EL (cell line): ENCODE measurements at regions not wholly inside any gene's neighbourhood (a gene's known extent, or its start where the extent isn't known, plus 50 kb on each side); places are given as distances from the start of the nearest gene placed in this dataset.

Experiments
- DNase-seq: peaks from one replicate; pipeline ENCODE4 v3.0.0-alpha.2; 2016

DNA sequence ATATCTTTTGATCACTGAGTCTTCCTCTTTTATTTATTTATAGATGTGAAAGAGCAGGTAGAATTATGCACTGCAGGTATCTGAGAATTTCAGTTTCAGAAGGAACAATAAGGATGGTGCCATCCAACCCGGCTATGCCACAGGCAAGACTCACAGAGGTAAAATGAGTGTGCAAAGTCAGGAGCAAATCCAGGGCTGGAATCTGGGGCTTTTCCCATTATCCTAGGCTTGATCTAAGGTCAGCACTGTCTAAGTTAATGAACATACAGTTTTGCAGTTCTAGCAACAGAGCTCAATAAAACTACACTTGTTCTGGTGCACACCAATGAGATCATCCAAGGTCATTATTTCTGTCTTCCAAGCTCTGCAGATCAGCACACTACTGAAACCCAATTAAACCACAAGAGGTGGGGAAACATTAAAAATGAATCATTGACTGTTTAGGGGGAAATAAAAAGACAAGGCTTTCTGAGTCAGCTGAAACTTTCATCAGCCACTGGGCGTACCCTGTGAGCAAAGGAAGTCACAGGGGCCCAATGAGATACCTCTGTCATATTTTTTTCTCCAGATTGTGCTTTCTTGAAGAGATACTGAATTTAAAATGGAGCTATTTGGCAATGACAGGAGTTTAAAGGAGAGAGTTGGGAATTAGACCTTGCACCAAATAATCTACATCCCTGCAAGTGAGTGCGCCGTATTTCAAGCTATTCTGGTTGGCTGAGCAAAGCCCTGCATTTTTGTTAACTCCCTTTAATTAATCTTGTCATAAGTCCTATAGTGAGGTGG is 662.2 kb upstream of the ZNF608 start:
- DNase-seq, result peak; percentile 95

DNA sequence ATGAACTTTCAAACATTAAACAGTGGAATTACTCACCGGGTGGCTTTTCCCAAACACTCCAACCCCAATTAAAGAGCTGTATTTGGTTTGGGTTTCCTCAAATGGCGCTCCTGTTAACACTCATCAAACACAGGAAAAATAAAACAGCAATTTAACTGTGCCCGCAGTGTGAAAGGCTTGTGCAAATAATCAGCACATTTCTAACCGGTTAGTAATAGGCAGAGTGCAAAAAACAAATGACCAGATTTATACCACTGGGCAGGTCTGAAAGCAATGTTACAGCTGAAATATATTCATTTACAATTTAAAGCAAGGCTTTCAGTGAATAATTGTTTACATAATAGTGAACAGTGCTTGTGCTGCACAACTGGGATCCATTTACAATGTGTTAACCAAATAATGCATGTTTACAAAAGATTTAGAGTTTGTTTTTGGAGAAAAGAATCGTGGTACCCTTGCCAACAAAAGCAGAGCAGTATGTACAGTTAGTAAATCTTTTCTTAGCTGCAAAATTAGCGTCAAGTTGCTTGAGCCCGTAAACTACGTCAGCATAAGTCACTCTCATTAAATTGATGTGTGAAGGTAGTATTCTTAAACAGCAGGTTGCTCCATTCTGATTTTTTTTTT is 662.9 kb upstream of the ZNF608 start:
- peak; percentile 66 for DNase-seq

DNA sequence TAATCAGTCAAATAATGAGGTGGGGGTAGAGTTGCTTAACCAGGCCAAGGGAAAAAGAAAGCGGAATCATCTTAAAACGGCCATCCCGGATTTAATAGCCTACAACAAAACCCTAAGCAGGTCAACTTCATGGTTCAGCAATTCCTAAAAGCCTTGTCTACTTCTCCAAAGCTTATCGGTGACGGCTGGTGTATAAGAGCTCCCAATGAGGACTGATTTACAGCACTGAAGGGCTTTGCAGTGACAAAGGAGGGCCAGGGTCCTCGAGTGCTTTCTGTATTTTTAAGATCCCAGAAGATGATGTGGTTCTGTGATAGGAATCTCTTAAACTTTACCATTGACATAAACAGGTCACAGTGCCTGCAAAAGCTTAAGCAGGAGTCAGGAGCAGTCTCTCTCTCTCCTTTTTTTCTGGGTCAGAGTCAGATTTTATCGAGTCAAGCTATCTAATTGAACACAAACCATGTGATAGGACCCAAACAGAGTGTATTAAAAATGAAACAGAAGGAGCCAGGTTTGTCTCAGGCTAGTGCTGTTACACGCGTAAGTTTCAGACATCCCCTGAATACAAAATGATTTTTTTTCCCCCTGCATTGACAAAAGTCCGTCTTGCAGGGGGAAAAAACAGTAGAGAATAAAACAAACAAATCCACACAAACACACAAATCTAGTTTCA is 663.6 kb upstream of the ZNF608 start:
- peak; percentile 26 for DNase-seq

DNA sequence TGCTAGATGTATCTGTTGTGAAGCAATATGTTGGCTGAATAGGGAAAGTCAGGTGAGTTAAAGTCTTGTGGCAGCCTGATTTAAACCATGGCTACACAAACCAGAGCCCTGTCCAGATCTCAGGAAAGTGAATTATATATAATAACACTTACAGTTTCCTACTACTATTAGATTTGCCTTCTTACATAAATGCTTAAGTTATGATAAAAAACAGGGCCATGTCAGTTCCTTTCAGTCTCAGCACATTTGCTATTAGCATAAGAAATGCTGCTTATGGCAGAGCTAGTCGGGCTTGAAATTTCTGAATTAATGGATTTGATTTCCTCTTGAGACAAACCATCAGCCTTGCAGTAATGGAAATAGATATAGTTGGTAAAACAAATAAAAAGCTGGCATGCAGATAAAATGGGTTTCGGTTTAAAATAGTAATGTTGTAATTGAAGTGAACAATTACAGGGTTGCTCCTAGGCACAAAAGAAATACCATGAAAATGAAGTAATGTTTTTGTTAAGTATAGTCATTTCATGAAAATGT is 664.2 kb upstream of the ZNF608 start:
- DNase-seq, result peak; percentile 82

DNA sequence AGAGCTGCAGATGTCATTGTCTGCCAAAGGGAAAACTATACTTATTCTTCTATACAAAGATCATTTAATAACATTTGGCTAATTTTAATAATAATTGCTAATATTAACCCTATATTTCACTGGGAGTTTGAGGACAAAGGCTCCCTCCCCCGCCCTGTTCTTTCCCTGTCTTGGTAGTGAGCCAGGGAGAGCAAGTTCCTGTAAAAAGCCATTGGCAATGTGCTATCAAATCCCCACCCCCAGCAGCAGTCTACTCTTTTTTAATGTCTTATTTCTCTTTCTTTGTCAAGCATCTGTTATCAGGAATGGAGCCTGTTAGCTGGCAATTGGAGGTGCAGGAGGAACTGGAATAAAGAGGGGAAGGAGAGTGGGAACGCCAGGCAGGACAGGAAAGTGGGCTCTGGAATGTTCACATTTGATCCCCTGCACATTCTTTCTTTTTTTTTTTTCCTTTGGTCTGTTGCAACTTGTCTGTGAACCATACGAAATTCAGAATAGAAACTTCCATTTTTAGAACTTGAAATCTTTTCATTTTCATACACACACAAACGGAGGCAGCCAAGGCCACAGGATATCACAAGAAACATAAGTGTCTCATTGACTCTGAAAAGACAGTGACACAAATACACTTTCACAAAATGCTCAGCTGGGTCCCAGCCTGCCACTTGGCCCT is 664.8 kb upstream of the ZNF608 start:
- peak; percentile 74 for DNase-seq

DNA sequence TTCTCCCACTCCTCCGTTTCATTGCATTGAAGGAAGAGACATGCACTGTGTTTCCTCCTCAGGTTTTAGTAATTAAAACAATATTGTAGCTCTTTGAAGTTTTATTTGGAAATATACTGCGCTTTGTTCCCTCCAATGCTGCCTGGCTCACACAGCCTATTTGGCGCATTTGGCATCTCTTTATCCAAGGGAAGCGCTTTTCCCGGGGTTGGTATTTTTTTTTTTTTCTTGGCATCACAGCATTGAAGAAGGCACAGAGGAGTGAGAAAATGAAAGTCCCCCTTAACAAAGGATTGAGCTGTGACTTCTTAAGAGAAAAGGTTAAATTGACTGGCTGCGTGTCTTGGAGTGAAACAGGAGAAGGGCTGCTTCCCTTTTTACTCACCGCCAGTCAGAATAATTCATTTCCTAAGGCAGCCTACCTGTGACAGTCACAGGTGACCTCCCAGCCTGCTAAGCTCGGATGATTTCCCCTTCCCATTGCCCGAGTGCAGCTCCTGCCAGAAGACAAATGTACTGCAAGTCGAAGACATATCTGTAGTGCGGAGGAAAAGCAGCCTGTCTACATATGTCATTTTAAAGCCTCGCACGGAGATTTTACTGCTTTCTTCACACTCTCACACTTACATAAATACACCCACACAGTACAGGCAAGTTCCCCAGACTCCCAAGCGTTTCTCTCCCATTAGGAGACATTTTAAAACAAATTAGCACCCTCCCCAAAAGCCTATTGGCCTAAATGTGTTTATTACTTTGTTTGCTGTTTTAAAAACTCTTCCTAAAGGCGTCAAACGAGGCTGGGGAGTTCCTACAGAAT is 665.5 kb upstream of the ZNF608 start:
- DNase-seq, result peak; percentile 19

DNA sequence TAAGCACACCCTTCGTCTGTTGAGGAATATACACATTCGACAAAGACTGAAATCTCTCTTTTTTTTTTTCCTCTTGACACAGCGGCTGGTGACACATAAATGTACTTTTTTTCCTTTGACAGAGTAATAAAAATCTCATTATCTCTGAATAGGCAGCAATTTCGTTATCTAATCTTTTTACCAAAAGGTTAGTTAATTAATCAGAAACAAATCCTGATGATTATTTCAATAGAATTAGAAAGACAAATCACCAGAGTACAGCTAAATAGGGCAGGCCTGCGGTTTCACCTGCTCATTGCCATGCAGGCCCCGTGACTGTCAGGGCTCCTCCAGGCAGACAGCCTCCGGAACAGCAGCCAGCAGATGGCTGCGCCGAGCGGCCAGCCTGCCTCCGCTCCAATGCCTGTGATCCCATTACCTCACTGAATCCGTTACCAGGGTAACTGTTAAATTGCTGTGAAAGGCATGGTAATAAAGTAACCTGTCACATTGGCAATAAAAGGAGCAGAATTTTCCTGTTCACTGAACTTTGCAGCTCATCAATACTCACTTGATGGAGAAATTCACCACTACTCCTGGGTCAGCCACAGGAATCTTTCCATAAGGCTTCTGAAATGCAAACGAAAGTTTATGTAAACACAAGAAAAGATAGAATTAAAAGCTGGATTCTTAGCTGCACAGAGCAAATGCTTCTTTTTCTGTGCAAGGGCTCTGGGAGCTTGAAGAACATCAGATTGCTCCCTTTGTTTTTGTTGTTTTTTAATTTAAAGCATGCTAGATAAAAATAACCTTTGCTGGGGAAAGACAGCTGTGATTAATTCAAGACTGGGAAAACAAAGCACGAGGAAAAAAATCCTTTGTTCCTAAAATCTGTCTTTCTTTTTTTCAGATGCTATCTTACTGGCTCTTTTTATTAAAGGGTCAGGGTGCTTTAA is 666.4 kb upstream of the ZNF608 start:
- DNase-seq, result peak; percentile 83

DNA sequence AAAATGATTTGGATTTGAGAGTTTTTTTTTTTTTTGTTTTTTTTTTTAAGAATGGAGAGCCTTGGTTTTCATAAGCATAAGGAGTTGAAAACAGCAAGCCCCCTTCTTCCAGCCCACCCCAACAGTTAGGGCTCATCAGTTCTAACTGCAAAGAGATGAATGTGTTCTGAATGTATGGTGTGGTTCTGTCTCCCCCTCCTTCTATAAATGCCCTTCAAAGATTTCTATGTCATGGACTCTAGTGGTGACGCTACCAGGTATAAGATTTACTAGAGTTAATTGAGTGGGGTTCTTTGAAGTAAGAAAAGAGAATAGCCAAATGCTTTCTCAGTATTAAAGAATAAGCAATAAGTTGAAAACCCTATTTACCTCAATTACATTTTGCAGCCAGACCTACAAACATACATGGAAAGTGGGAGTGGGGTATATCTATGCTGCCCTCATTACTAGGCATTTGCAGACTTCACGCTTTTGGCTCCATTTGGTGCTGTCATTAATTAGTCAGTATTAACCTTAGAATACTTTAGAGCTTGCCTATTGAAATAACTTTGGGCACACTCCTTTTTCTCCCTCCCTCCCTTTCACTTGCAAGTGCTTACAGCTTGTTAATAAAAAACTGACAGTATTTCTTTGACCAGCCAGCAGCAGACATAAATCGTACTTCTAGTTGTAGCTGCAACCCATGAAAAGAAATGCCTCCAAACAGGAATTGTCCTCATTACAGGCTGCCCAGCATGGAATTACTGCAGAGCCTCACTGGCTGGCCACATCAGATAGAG is 667.2 kb upstream of the ZNF608 start:
- no peak for DNase-seq

DNA sequence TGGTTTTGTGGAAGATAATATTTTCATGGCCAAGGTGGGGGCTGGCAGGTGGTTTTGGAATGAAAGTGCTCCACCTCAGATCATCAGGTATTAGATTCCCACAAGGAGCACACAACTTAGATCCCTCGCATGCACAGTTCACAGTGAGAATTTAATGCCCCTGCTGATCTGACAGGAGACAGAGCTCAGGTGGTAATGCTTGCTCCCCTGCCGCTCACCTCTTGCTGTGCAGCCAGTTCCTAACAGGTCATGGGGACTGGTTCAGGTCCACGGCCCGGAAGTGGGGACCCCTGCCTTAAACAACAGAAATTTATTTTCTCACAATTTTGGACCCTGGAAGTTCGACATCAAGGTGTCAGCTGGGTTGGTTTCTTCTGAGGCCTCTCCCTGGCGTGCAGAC is 668.7 kb upstream of the ZNF608 start:
- no peak for DNase-seq

DNA sequence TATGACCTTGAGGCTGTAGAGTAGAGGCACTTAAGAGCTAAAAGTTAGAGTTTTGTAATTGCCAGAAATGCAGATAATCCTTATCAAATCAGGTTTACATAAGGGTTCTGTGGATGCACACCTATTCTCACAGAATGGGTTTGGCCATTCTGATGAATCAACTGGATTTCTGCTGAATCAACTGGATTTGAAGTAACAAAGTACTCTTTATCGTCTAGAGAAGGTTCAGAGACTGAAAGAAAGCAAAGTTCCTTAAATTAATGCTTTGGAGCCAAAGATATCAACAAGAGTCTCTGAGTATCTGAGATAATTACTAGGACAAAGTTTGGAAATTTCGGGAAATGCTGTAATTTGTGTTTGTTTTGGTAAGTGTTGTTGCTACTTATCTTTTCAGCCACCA is 669.6 kb upstream of the ZNF608 start:
- no peak for DNase-seq

DNA sequence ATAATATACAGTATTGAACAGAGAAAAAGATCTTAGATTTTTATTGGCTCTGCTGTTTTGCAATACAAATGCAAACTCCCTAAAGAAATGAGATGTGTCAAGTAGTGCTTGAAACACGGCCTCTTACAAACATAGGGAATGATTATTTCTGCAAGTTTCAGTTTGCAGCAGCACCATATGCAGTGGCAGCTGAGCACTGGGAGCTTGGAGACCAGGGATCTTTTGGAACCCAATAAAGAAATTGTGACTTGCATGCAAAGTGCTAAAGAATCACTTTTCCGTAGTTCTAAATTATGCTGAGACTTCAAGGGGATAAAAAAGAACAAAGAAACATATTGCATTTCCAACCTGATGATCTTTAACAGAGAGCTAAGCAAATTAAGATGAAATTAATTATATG is 674.6 kb upstream of the ZNF608 start:
- no peak for DNase-seq

DNA sequence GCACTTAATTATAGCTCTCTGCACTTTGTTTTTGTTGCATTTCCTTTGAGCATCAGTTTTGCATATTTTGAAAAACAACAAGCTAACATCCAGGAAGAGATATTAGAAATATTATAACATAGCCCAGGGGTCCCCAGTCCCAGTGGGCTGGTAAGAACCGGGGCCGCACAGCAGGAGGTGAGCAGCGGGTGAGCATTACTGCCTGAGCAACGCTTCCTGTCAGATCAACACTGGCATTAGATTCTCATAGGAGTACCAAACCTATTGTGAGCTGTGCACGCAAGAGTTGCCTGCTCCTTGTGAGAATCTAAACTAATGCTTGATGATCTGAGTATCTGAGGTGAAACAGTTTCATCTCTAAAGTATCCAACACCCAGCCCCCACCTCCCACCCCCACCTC is 675.9 kb upstream of the ZNF608 start:
- no peak for DNase-seq

DNA sequence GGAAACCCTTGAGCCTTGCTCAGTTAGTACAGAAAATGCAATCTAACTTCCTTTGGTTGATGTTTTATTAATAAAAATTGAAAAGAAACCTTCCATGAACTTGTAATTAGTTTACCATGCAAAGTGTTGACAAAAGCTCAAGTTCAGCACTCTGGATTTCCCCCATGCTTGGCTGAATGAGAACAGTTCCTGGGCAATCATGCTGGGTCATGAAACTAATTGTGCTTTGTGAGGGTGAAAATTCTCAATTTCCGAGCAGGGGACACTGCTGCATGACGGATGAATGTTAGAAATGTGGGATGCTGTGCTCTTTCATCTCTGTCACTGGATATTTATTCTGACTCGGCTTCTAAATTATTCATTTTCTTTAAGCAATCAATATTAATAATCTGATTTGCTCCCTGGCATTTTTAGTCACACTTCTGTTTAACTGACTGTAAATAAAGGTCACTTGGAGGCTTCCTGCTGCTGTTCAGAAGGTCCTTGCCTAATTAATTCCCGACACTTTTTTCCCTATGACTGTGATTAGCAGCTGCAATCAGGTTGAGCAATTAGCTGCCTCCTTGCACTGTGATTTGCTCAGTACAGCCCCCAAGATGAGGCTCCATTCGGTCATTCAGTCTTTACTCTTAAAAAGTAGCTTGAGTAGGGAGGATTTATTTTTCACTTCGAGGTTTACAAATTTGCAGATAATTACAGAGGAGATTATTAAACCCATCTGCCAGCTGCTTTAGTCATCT is 678.1 kb upstream of the ZNF608 start:
- no peak for DNase-seq

DNA sequence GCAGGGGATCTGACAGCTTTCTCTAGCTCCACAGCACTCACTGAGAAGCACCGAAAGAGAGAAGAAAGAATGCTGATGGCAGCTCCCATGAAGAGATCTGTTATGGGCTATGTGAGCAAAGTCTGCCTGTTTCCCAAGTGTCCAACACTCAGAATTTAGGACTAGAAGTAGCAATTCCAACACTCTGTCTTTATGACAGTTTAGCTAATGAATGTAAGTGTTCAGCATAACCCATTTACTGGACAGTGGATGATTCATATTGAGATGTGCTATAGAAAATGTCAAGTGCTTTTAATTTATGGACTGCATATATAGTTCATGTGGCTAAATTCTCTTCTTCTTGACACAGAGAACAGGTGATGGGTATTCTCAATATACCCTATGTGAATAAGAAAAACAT is 683.1 kb upstream of the ZNF608 start:
- DNase-seq, result no peak

DNA sequence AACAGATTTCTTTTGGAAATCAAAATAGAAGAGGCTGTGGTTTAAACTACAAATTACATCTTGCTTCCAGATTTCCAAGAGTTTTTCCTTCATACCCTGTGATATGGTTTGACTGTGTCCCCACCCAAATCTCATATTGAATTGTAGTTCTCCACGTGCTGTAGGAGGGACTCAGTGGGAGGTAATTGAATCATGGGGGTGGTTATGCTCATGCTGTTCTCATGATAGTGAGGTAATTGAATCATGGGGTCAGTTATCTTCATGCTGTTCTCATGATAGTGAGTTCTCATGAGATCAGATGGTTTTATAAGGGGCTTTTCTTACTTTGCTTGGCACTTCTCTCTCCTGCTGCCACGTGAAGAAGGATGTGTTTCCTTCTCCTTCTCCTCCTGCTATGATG is 687.0 kb upstream of the ZNF608 start:
- no peak for DNase-seq

DNA sequence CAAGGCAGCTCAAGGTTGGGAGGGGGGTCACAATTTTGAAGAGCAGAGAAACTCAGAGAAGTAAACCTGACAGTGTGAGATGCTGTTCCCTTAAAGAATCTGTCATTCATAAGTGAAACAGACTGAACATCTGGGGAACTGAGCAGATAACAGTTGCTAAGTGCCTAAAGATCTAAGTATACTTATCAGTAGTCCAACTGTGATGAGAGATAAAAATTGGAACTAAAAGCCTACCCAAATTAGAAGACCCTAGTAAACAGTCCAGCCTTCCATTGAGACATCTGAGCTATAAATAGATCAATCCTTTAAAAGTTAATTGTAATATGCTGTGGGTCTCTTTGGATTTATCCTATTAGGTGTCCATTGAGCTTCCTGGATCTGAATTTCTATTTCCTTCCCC is 692.8 kb upstream of the ZNF608 start:
- DNase-seq, result no peak

DNA sequence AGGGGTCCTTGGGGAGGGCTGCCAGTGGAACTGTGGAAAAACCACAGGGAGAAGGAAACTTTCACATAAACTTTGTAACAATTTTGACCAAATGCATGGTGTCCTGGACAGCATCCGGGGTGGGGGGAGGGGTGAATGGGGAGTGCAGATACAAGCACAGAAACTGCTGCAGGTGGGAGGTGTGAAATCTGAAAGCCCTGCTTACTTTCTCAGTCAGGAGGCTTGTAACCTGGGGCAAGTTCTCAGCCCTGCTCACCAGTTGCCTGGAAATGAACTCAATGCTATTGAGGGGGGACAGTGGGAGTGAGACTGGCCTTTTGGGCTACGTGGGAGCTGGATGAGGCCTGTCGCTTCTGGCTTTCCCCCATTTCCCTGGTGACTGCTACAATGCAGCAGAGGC is 694.5 kb upstream of the ZNF608 start:
- DNase-seq, result no peak

DNA sequence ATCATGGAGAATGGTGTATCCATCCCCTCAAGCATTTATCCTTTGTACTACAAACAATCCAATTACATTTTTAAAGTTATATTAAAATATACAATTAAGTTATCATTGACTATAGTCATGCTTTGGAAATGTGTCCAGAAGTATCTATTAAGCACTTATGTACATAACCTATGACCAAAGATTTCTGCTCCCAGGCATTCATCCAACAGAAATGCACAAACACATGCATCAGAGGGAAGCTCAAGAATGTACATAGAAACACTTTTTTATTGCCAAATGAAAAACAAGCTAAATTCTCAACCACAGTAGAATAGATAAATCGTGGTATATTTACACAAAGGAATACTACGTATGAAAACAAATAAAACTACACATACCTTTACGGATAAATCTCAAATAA is 700.5 kb upstream of the ZNF608 start:
- DNase-seq, result peak; percentile 77

DNA sequence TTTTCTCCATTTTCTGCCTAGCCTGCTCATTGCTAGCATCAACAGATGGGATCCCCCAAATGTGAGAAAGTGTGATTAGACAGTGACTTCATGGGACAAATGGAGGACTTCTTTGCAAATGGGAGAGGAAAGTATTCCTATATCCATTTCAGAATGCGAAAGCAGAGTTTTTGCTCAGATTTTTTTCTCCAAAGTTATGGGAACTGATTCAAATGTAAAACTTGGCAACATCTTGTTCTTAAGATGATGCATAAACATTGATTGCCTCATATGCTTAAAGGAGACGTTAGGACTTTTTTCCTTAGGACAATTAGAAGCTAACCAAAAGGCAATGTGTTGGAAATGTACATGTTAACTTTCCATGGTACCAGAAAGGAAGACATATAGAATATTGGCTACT is 704.3 kb upstream of the ZNF608 start:
- DNase-seq, result no peak

DNA sequence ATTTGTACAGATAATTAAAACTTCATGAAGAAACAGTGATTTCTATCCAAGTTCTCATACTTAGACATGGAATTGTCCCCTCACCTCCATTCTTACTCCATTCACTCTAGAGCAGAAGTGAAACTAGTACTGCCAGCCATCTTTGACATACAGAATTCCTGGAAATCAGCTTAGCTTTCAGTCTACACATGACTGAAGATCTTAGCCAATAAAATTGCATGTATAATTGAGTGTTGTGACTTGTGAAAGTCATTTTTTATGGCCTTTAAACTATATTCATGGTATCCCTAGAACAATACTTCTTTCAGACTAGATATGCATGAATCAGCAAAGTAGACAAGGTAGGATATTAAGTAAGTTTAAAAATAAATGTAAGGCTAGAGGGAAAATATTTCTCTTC is 705.2 kb upstream of the ZNF608 start:
- no peak for DNase-seq
